NCI-H510A treated with DMSO at 0.1 percent for 48 hours (cell line): ENCODE measurements at regions not wholly inside any gene's neighbourhood (a gene's known extent, or its start where the extent isn't known, plus 50 kb on each side); places are given as distances from the start of the nearest gene placed in this dataset.
A peak's percentile ranks its signal among the peaks of the same experiment; 100 is the strongest.

ENCODE experiments used
- DNase-seq: peaks from one replicate; lab custom pipeline; 2025; lab: John Stamatoyannopoulos, UW

GRCh38 chr2:120455390-120455789 lies 109.5 kb downstream of the INHBB start:
- no peak for DNase-seq

- no peak for DNase-seq
These were observed 110.9 kb downstream of the INHBB start for GRCh38 chr2:120456867-120457266.

- no peak for DNase-seq
These were observed 114.6 kb downstream of the INHBB start for GRCh38 chr2:120460511-120460910.

- DNase-seq: no peak
These were observed 115.2 kb downstream of the INHBB start for GRCh38 chr2:120461092-120461491.

GRCh38 chr2:120461546-120462537 lies 115.9 kb downstream of the INHBB start:
- no peak for DNase-seq

- DNase-seq: peak; percentile 11
These were observed 117.6 kb downstream of the INHBB start for GRCh38 chr2:120463527-120463926.

GRCh38 chr2:120463996-120464395 lies 118.1 kb downstream of the INHBB start:
- no peak for DNase-seq

- no peak for DNase-seq
These were observed 118.6 kb downstream of the INHBB start for GRCh38 chr2:120464448-120464931.

GRCh38 chr2:120465012-120465700 lies 119.2 kb downstream of the INHBB start:
- DNase-seq: no peak

GRCh38 chr2:120465701-120465988 lies 119.7 kb downstream of the INHBB start:
- DNase-seq: no peak

- no peak for DNase-seq
These were observed 120.2 kb downstream of the INHBB start for GRCh38 chr2:120465989-120466703.

GRCh38 chr2:120466704-120467054 lies 120.7 kb downstream of the INHBB start:
- DNase-seq: no peak

- no peak for DNase-seq
These were observed 122.2 kb downstream of the INHBB start for GRCh38 chr2:120468136-120468535.

GRCh38 chr2:120469426-120469825 lies 123.5 kb downstream of the INHBB start:
- no peak for DNase-seq

- peak; percentile 58 for DNase-seq
These were observed 124.4 kb downstream of the INHBB start for GRCh38 chr2:120470041-120470965.

GRCh38 chr2:120471166-120471565 lies 125.2 kb downstream of the INHBB start:
- DNase-seq: no peak

GRCh38 chr2:120472031-120472430 lies 126.1 kb downstream of the INHBB start:
- DNase-seq: no peak

GRCh38 chr2:120472891-120473309 lies 127.0 kb downstream of the INHBB start:
- DNase-seq: no peak

GRCh38 chr2:120473522-120474271 lies 127.8 kb downstream of the INHBB start:
- no peak for DNase-seq

- no peak for DNase-seq
These were observed 128.6 kb downstream of the INHBB start for GRCh38 chr2:120474486-120474885.

GRCh38 chr2:120476141-120476540 lies 130.2 kb downstream of the INHBB start:
- DNase-seq: peak; percentile 8
